HepG2 (cell line): ENCODE measurements at regions not wholly inside any gene's neighbourhood (a gene's known extent, or its start where the extent isn't known, plus 50 kb on each side); places are given as distances from the start of the nearest gene placed in this dataset.

ENCODE experiments used
- ATAC-seq: fragments of 200-7000 bp; cut with Tn5 transposase; 3 replicates; pipeline ENCODE4 v1.9.1; 2020; ENCODE audit warnings: mild to moderate bottlenecking, moderate library complexity
- BruUV-seq: library from RNA; stranded (reverse); fragments of 400-500 nt; replicated peaks from 2 replicates; lab custom pipeline; 2021; lab: Mats Ljungman, UMichigan
- CTCF ChIA-PET: fragments of 300-600 bp; formaldehyde crosslinking; extraction: SDS; loops from one replicate; lab custom pipeline; 2021; ENCODE audit warnings: low total read pairs, inconsistent platforms, low intra/inter-chr PET ratio; lab: Yijun Ruan, JAX
- POLR2A ChIA-PET: fragments of 350-600 bp; sonication (Branson Sonifier 250); formaldehyde crosslinking; loops from one replicate; lab custom pipeline; 2020; ENCODE audit warnings: antibody characterized with exemption, inconsistent platforms; lab: Yijun Ruan, JAX
- DNase-seq: peaks from one replicate; pipeline ENCODE4 v3.0.0-alpha.2; 2015; ENCODE audit warnings: low spot score
- FAIRE-seq: peaks from 3 replicates; lab custom pipeline; 2011; peaks lifted over from hg19 to GRCh38; lab: Jason Lieb, UNC
- H2AFZ ChIP-seq: one replicate; pipeline ENCODE4 v1.6.1; 2011; ENCODE audit warnings: low read length, inconsistent platforms
- H3K27ac ChIP-seq: fragments of 300-600 bp; 3 replicates; pipeline ENCODE4 v1.8.0; 2011; ENCODE audit warnings: mixed run types, mild to moderate bottlenecking, mixed read lengths, low read length, inconsistent platforms; ENCODE audit not compliant: insufficient read depth; ENCODE audit errors: extremely low read length
- H3K27me3 ChIP-seq, 2 experiments: fragments of 200-600 bp in 1 of 2; 2 replicates in 1 of 2; 3 replicates in 1 of 2; pipeline versions ENCODE4 v1.6.0 to v1.8.0; 2011; ENCODE audit warnings: low read length in 2 of 2, mild to moderate bottlenecking in 2 of 2, moderate library complexity in 2 of 2, inconsistent platforms in 1 of 2; ENCODE audit not compliant: insufficient read depth in 2 of 2, control insufficient read depth in 1 of 2
- H3K36me3 ChIP-seq, 2 experiments: fragments of 200-600 bp in 1 of 2; replicated peaks in 1 of 2; 2 replicates in 1 of 2; 3 replicates in 1 of 2; pipeline versions ENCODE4 v1.5.1 to v1.8.0; 2011; ENCODE audit warnings: low read length in 2 of 2, inconsistent platforms in 1 of 2; ENCODE audit not compliant: insufficient read depth in 2 of 2, control insufficient read depth in 1 of 2
- H3K4me1 ChIP-seq: 2 replicates; pipeline ENCODE4 v1.5.1; 2012; ENCODE audit warnings: low read length, inconsistent platforms; ENCODE audit not compliant: insufficient read depth
- H3K4me2 ChIP-seq: 2 replicates; pipeline ENCODE4 v1.6.0; 2011; ENCODE audit warnings: low read depth, low read length, inconsistent platforms
- H3K4me3 ChIP-seq, 3 experiments: fragments of 200-600 bp in 1 of 3; sonication (generic), shearing (Covaris generic) in 1 of 3; replicated peaks in 1 of 3; 2 replicates each; pipeline ENCODE4 v1.5.1; 2011 to 2016; ENCODE audit warnings: low read length in 3 of 3, inconsistent platforms in 2 of 3, low read depth in 2 of 3, mild to moderate bottlenecking in 2 of 3, control low read depth in 1 of 3, mixed read lengths in 1 of 3; ENCODE audit not compliant: insufficient read depth in 1 of 3
- H3K79me2 ChIP-seq: one replicate; pipeline ENCODE4 v1.6.1; 2011; ENCODE audit warnings: low read length, inconsistent platforms; ENCODE audit not compliant: insufficient read depth
- H3K9ac ChIP-seq: 2 replicates; pipeline ENCODE4 v1.6.0; 2011; ENCODE audit warnings: mild to moderate bottlenecking, low read depth, low read length, inconsistent platforms; ENCODE audit not compliant: insufficient read depth
- H3K9me3 ChIP-seq: 2 replicates; pipeline ENCODE4 v1.5.1; 2012; ENCODE audit warnings: mild to moderate bottlenecking, low read length
- H4K20me1 ChIP-seq: 2 replicates; pipeline ENCODE4 v1.6.0; 2011; ENCODE audit warnings: inconsistent platforms, mild to moderate bottlenecking, low read length, moderate library complexity; ENCODE audit not compliant: insufficient read depth
- ARNT2 ChIP-seq: sonication (generic); formaldehyde crosslinking; IDR thresholded peaks from 2 replicates; pipeline ENCODE4 v1.8.0; 2022; ENCODE audit warnings: mild to moderate bottlenecking, low read depth, missing genetic modification reagents, moderate library complexity
- CENPX ChIP-seq: sonication (generic); formaldehyde crosslinking; IDR thresholded peaks from 2 replicates; pipeline ENCODE4 v1.9.0; 2021; ENCODE audit warnings: mild to moderate bottlenecking, missing genetic modification reagents, moderate library complexity
- CHD4 ChIP-seq: fragments of 200-600 bp; sonication (generic); IDR thresholded peaks from 2 replicates; pipeline ENCODE4 v1.7.0; 2017; ENCODE audit warnings: mild to moderate bottlenecking, low read length, borderline replicate concordance
- DPF2 ChIP-seq: sonication (generic); formaldehyde crosslinking; IDR thresholded peaks from 2 replicates; pipeline ENCODE4 v1.4.0; 2020; ENCODE audit warnings: mild to moderate bottlenecking, low read depth, missing genetic modification reagents, borderline replicate concordance
- DRAP1 ChIP-seq: IDR thresholded peaks from 2 replicates; pipeline ENCODE4 v1.6.1; 2016; ENCODE audit warnings: missing genetic modification reagents, missing compliant biosample characterization
- E2F2 ChIP-seq: sonication (generic); formaldehyde crosslinking; IDR thresholded peaks from 2 replicates; pipeline ENCODE4 v1.4.0; 2020; ENCODE audit warnings: missing genetic modification reagents, borderline replicate concordance
- ELK4 ChIP-seq: sonication (generic); formaldehyde crosslinking; IDR thresholded peaks from 2 replicates; pipeline ENCODE4 v1.9.0; 2021; ENCODE audit warnings: missing genetic modification reagents, borderline replicate concordance
- HOXA5 ChIP-seq: sonication (generic); formaldehyde crosslinking; IDR thresholded peaks from 2 replicates; pipeline ENCODE4 v1.4.0; 2020; ENCODE audit warnings: missing genetic modification reagents
- KLF13 ChIP-seq: sonication (generic); formaldehyde crosslinking; IDR thresholded peaks from 2 replicates; pipeline ENCODE4 v1.4.0; 2020; ENCODE audit warnings: mild to moderate bottlenecking, missing genetic modification reagents
- KLF15 ChIP-seq: sonication (generic); formaldehyde crosslinking; IDR thresholded peaks from 2 replicates; pipeline ENCODE4 v1.8.1; 2023; ENCODE audit warnings: borderline replicate concordance, mild to moderate bottlenecking, inconsistent platforms, missing genetic modification reagents, mixed read lengths
- NFE2L2 ChIP-seq: fragments of 150-350 bp; IDR thresholded peaks from 2 replicates; pipeline ENCODE4 v1.6.1; 2014; ENCODE audit warnings: low read length
- ZMYM2 ChIP-seq: sonication (generic); formaldehyde crosslinking; IDR thresholded peaks from 2 replicates; pipeline ENCODE4 v1.8.0; 2022; ENCODE audit warnings: mild to moderate bottlenecking, missing genetic modification reagents
- ZNF10 ChIP-seq: sonication (generic); formaldehyde crosslinking; IDR thresholded peaks from 2 replicates; pipeline ENCODE4 v1.4.0; 2020; ENCODE audit warnings: mild to moderate bottlenecking, low read depth, missing genetic modification reagents, borderline replicate concordance
- ZNF292 ChIP-seq: sonication (generic); formaldehyde crosslinking; IDR thresholded peaks from 2 replicates; pipeline ENCODE4 v1.8.1; 2022; ENCODE audit warnings: mild to moderate bottlenecking, low read depth, missing genetic modification reagents, borderline replicate concordance
- ZNF350 ChIP-seq: sonication (generic); formaldehyde crosslinking; IDR thresholded peaks from 2 replicates; pipeline ENCODE4 v1.4.0; 2020; ENCODE audit warnings: mild to moderate bottlenecking, low read depth, missing genetic modification reagents, borderline replicate concordance
- ZNF431 ChIP-seq: sonication (generic); formaldehyde crosslinking; IDR thresholded peaks from 2 replicates; pipeline ENCODE4 v1.9.0; 2022; ENCODE audit warnings: missing genetic modification reagents, low read depth, mild to moderate bottlenecking, borderline replicate concordance
- ZNF660 ChIP-seq: sonication (generic); formaldehyde crosslinking; IDR thresholded peaks from 2 replicates; pipeline ENCODE4 v1.5.1; 2020; ENCODE audit warnings: mild to moderate bottlenecking, low read depth, missing genetic modification reagents, borderline replicate concordance
- WGBS: methylation state at CpG from one replicate; pipeline ENCODE4 v1.1.6; 2017; ENCODE audit warnings: low lambda C conversion rate; 5-methylcytosine and 5-hydroxymethylcytosine counted together
- in situ Hi-C: cut with HindIII; loops from 2 replicates; pipeline ENCODE4 v1.10.0; 2017; ENCODE audit warnings: low pct_unique_long_range_greater_than_20kb; ENCODE audit not compliant: extremely low pct_ligation_motif_present
- intact Hi-C: fragments of 100-400 bp; cut with micrococcal nuclease; formaldehyde crosslinking; loops from one replicate; pipeline ENCODE4 v1.10.0; 2022; ENCODE audit not compliant: unreplicated experiment

- CTCF ChIA-PET: no interaction called here
- no peak overlapping the region for H3K27ac ChIP-seq
- DNase-seq (no peak), ATAC-seq (no peak), FAIRE-seq (no peak)
- no peak overlapping the region for H3K4me2 ChIP-seq
- H3K27me3 ChIP-seq: no peaks in the 10 kb centered on the region
- no peaks in the 10 kb centered on the region for H4K20me1 ChIP-seq
- POLR2A ChIA-PET: no interaction called here
- no peak overlapping the region for H3K9ac ChIP-seq
- in situ Hi-C loops: no loop called here
- WGBS: 14% methylated on average over 4 of the region's 4 CpGs
- BruUV-seq: no TSS peak
- no peaks in the 10 kb centered on the region for H3K36me3 ChIP-seq
- H2AFZ ChIP-seq: no peak overlapping the region
- H3K4me3 ChIP-seq: no peak overlapping the region
- H3K9me3 ChIP-seq: no peaks in the 10 kb centered on the region
- H3K4me1 ChIP-seq: no peaks in the 10 kb centered on the region
- intact Hi-C loops: no loop called here
- no peaks in the 10 kb centered on the region for H3K79me2 ChIP-seq
- TF ChIP-seq ZNF660 (CRISPR knock-in tag) (no peak), ZNF350 (CRISPR knock-in tag) (no peak), CHD4 (no peak), ZNF292 (no peak), CENPX (no peak), KLF15 (CRISPR knock-in tag) (no peak), DRAP1 (CRISPR knock-in tag) (no peak), ZMYM2 (CRISPR knock-in tag) (no peak), DPF2 (no peak), E2F2 (CRISPR knock-in tag) (no peak), ZNF431 (no peak), ZNF10 (CRISPR knock-in tag) (no peak), NFE2L2 (no peak), ELK4 (no peak), HOXA5 (CRISPR knock-in tag) (no peak), KLF13 (no peak), ARNT2 (CRISPR knock-in tag) (no peak)
These were observed 584.9 kb downstream of the TMEM182 start for GRCh38 chr2:103346780-103347179.
